ENCODE measurements at regions not wholly inside any gene's neighbourhood (a gene's known extent, or its start where the extent isn't known, plus 50 kb on each side); places are given as distances from the start of the nearest gene placed in this dataset.

DNA sequence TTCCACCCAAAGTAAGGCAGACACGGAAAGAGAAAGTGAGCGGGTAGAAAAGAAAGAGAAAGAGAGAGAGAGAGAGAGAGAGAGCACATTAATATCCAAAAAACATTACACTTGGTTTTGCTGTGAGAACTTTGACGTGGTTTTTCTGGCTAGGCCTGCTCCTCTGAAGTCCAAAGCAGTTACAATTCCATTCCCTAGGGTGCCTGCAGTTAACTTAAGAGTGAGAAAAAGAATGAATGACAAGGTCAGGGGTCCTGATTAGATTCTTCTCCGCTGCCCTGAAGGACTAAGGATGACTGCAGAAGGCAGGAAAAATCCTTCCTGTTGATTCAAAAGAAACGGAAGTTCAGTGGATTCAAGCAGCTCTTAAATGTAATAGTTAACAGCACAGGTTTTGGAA is 589.8 kb downstream of the PRELID2 start:
- Histone ChIP-seq H4K20me1 (replicated peaks; ENCODE audit: insufficient read depth) (no peaks in the 10 kb centered on the region), H3F3A (replicated peaks; ENCODE audit: low read depth) (no peaks in the 10 kb centered on the region), H3K79me2 (replicated peaks; ENCODE audit: insufficient read depth) (no peaks in the 10 kb centered on the region), H3K4me2 (peak overlapping the region; percentile 25), H3K27me3 (ENCODE audit: insufficient read depth) (no peaks in the 10 kb centered on the region), H3K4me3 (no peak overlapping the region), H3K27ac (ENCODE audit: low read depth) (peak overlapping the region; percentile 32; the same call in 1 of the 2 replicates), H3K9me2 (ENCODE audit: insufficient read depth) (peaks cover under 1% of the 10 kb centered on the region; the same call in 1 of the 2 replicates), H2AFZ (0 out of 2 replicates have a peak overlapping the region, but pooled peaks have one; percentile 30), H3K36me3 (ENCODE audit: insufficient read depth) (no peaks in the 10 kb centered on the region), H3K4me1 (ENCODE audit: insufficient read depth) (peaks cover 29% of the 10 kb centered on the region)
- TF ChIP-seq POLR2AphosphoS5 (IDR thresholded peaks at IDR 0.05; ENCODE audit: low read depth): no peak
- TF ChIP-seq ZNF331 (CRISPR knock-in tag; IDR thresholded peaks at IDR 0.05; ENCODE audit: low read depth): no peak
- TF ChIP-seq ZNF114 (CRISPR knock-in tag; IDR thresholded peaks at IDR 0.05): no peak
- no peak for TF ChIP-seq STAT1 (IDR thresholded peaks at IDR 0.05; ENCODE audit: unreplicated experiment)
- H3K27ac Mint-ChIP-seq: no peak overlapping the region
- no peaks in the 10 kb centered on the region for H3K36me3 Mint-ChIP-seq (ENCODE audit: low read depth)
- H3K4me3 Mint-ChIP-seq: no peak overlapping the region
- ATAC-seq (peak; percentile 84), DNase-seq (ENCODE audit: low spot score) (peak; percentile 42)
- H3K27me3 Mint-ChIP-seq (ENCODE audit: insufficient read depth, low read depth, poor library complexity): peaks cover 4% of the 10 kb centered on the region
- H3K9me3 Mint-ChIP-seq: no peaks in the 10 kb centered on the region
- peaks cover 35% of the 10 kb centered on the region for H3K4me1 Mint-ChIP-seq

DNA sequence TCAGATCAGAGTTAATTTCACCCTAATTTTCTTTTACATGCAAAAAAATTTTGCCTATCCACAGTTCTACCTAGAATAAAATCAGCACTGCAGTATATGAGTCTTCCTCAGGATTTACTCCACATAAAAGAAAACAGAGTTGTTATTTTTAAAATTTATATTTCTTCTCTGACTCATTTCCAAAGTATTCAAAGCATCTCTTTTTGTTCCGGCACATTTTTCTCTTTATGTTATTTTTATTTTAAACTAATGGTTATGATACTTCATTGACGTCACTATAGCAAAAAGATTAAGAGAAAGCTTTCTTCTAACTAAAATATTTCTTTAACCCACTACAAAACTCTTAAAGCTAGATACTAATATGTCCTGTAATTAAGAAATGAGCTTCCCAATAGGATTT is 590.4 kb downstream of the PRELID2 start:
- no peak overlapping the region for H2AFZ ChIP-seq
- H3K79me2 ChIP-seq (replicated peaks; ENCODE audit: insufficient read depth): no peaks in the 10 kb centered on the region
- no peaks in the 10 kb centered on the region for H3K27me3 ChIP-seq (ENCODE audit: insufficient read depth)
- peaks cover 29% of the 10 kb centered on the region for H3K4me1 ChIP-seq (ENCODE audit: insufficient read depth)
- Mint-ChIP-seq H3K4me3 (no peak overlapping the region), H3K27me3 (ENCODE audit: insufficient read depth, low read depth, poor library complexity) (peaks cover 4% of the 10 kb centered on the region), H3K36me3 (ENCODE audit: low read depth) (no peaks in the 10 kb centered on the region), H3K9me3 (no peaks in the 10 kb centered on the region), H3K27ac (no peak overlapping the region), H3K4me1 (peaks cover 35% of the 10 kb centered on the region)
- DNase-seq (ENCODE audit: low spot score): no peak
- no peaks in the 10 kb centered on the region for H3K36me3 ChIP-seq (ENCODE audit: insufficient read depth)
- TF ChIP-seq, protein P1, sequence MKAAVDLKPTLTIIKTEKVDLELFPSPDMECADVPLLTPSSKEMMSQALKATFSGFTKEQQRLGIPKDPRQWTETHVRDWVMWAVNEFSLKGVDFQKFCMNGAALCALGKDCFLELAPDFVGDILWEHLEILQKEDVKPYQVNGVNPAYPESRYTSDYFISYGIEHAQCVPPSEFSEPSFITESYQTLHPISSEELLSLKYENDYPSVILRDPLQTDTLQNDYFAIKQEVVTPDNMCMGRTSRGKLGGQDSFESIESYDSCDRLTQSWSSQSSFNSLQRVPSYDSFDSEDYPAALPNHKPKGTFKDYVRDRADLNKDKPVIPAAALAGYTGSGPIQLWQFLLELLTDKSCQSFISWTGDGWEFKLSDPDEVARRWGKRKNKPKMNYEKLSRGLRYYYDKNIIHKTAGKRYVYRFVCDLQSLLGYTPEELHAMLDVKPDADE (IDR thresholded peaks at IDR 0.05): no peak
- TF ChIP-seq EZH2phosphoT487 (IDR thresholded peaks at IDR 0.05; ENCODE audit: unreplicated experiment) (no peak), ZNF331 (CRISPR knock-in tag; IDR thresholded peaks at IDR 0.05; ENCODE audit: low read depth) (no peak), JUNB (IDR thresholded peaks at IDR 0.05; ENCODE audit: unreplicated experiment) (no peak), NANOG (IDR thresholded peaks at IDR 0.05; ENCODE audit: borderline replicate concordance) (no peak), STAT1 (IDR thresholded peaks at IDR 0.05; ENCODE audit: unreplicated experiment) (no peak), POLR2AphosphoS5 (IDR thresholded peaks at IDR 0.05; ENCODE audit: low read depth) (no peak), CREB1 (CRISPR knock-in tag; IDR thresholded peaks at IDR 0.05; ENCODE audit: low read depth) (no peak), ZNF114 (CRISPR knock-in tag; IDR thresholded peaks at IDR 0.05) (no peak)
- TF ChIP-seq, protein P2, sequence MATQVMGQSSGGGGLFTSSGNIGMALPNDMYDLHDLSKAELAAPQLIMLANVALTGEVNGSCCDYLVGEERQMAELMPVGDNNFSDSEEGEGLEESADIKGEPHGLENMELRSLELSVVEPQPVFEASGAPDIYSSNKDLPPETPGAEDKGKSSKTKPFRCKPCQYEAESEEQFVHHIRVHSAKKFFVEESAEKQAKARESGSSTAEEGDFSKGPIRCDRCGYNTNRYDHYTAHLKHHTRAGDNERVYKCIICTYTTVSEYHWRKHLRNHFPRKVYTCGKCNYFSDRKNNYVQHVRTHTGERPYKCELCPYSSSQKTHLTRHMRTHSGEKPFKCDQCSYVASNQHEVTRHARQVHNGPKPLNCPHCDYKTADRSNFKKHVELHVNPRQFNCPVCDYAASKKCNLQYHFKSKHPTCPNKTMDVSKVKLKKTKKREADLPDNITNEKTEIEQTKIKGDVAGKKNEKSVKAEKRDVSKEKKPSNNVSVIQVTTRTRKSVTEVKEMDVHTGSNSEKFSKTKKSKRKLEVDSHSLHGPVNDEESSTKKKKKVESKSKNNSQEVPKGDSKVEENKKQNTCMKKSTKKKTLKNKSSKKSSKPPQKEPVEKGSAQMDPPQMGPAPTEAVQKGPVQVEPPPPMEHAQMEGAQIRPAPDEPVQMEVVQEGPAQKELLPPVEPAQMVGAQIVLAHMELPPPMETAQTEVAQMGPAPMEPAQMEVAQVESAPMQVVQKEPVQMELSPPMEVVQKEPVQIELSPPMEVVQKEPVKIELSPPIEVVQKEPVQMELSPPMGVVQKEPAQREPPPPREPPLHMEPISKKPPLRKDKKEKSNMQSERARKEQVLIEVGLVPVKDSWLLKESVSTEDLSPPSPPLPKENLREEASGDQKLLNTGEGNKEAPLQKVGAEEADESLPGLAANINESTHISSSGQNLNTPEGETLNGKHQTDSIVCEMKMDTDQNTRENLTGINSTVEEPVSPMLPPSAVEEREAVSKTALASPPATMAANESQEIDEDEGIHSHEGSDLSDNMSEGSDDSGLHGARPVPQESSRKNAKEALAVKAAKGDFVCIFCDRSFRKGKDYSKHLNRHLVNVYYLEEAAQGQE (IDR thresholded peaks at IDR 0.05; ENCODE audit: unreplicated experiment): no peak
- TF ChIP-seq, protein P3, sequence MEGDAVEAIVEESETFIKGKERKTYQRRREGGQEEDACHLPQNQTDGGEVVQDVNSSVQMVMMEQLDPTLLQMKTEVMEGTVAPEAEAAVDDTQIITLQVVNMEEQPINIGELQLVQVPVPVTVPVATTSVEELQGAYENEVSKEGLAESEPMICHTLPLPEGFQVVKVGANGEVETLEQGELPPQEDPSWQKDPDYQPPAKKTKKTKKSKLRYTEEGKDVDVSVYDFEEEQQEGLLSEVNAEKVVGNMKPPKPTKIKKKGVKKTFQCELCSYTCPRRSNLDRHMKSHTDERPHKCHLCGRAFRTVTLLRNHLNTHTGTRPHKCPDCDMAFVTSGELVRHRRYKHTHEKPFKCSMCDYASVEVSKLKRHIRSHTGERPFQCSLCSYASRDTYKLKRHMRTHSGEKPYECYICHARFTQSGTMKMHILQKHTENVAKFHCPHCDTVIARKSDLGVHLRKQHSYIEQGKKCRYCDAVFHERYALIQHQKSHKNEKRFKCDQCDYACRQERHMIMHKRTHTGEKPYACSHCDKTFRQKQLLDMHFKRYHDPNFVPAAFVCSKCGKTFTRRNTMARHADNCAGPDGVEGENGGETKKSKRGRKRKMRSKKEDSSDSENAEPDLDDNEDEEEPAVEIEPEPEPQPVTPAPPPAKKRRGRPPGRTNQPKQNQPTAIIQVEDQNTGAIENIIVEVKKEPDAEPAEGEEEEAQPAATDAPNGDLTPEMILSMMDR (conservative IDR thresholded peaks at IDR 0.05; ENCODE audit: low read depth in 2 of 2): no peak
- H4K20me1 ChIP-seq (replicated peaks; ENCODE audit: insufficient read depth): no peaks in the 10 kb centered on the region
- ATAC-seq: no peak
- H3F3A ChIP-seq (replicated peaks; ENCODE audit: low read depth): no peaks in the 10 kb centered on the region
- no peak overlapping the region for H3K4me3 ChIP-seq
- no peak overlapping the region for H3K27ac ChIP-seq (ENCODE audit: low read depth)
- peak overlapping the region; percentile 25; the same call in 1 of the 2 replicates for H3K4me2 ChIP-seq
- H3K9me2 ChIP-seq (ENCODE audit: insufficient read depth): no peaks in the 10 kb centered on the region

All from GM23338 (cell line).